Gastroesophageal sphincter (tissue), 3 donors: ENCODE measurements at regions not wholly inside any gene's neighbourhood (a gene's known extent, or its start where the extent isn't known, plus 50 kb on each side); places are given as distances from the start of the nearest gene placed in this dataset.

Experiments used
- EP300 ChIP-seq: sonication (generic); formaldehyde crosslinking; IDR thresholded peaks from one replicate; pipeline ENCODE4 v1.6.1; 2017; ENCODE audit warnings: antibody characterized with exemption, mild to moderate bottlenecking
- POLR2A ChIP-seq, 2 donors: fragments of 450-650 bp; IDR thresholded peaks; one replicate each; pipeline ENCODE4 v1.6.1; 2017; ENCODE audit warnings: antibody characterized with exemption in 2 of 2, mild to moderate bottlenecking in 2 of 2, moderate library complexity in 1 of 2
- POLR2AphosphoS5 ChIP-seq: sonication (generic); formaldehyde crosslinking; IDR thresholded peaks from one replicate; pipeline ENCODE4 v1.6.1; 2017; ENCODE audit warnings: antibody characterized with exemption
- TF ChIP-seq, protein P1 (sequence below), 4 experiments: fragments of 200-600 bp in 2 of 4; fragments of 450-650 bp in 2 of 4; sonication (generic) in 1 of 4; IDR thresholded peaks; one replicate each; pipeline ENCODE4 v1.5.1; 2017 to 2019; ENCODE audit warnings: antibody characterized with exemption in 4 of 4, mild to moderate bottlenecking in 2 of 4, moderate library complexity in 2 of 4

DNA sequence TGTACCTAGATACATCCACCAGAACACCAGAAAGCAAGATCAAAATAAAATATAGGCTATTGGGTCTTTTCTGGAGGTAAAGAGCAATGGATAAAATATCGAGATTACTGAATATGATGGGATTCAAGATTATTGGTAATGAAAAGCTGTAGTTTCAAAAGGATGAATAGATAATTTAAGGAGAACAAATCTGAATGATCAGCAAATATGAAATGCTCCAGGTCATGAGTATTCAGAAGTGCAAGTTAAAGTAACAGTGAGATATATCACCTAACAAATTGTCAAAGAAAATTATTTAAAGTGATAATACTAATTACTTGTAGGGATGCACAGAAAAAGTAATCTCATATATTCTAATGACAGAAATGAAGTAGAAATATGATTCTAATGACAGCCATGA, 409.6 kb upstream of the MDFIC2 start:
- TF ChIP-seq POLR2A (IDR thresholded peaks at IDR 0.05): no peak
- TF ChIP-seq, protein P1, sequence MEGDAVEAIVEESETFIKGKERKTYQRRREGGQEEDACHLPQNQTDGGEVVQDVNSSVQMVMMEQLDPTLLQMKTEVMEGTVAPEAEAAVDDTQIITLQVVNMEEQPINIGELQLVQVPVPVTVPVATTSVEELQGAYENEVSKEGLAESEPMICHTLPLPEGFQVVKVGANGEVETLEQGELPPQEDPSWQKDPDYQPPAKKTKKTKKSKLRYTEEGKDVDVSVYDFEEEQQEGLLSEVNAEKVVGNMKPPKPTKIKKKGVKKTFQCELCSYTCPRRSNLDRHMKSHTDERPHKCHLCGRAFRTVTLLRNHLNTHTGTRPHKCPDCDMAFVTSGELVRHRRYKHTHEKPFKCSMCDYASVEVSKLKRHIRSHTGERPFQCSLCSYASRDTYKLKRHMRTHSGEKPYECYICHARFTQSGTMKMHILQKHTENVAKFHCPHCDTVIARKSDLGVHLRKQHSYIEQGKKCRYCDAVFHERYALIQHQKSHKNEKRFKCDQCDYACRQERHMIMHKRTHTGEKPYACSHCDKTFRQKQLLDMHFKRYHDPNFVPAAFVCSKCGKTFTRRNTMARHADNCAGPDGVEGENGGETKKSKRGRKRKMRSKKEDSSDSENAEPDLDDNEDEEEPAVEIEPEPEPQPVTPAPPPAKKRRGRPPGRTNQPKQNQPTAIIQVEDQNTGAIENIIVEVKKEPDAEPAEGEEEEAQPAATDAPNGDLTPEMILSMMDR (IDR thresholded peaks at IDR 0.05): no peak
- TF ChIP-seq EP300: no peak
- TF ChIP-seq POLR2AphosphoS5: no peak
